M059J (cell line): ENCODE measurements at regions not wholly inside any gene's neighbourhood (a gene's known extent, or its start where the extent isn't known, plus 50 kb on each side); places are given as distances from the start of the nearest gene placed in this dataset.

ENCODE experiments used
- DNase-seq: peaks from one replicate; pipeline ENCODE4 v3.0.0-alpha.2; 2012; ENCODE audit warnings: low read depth

DNA sequence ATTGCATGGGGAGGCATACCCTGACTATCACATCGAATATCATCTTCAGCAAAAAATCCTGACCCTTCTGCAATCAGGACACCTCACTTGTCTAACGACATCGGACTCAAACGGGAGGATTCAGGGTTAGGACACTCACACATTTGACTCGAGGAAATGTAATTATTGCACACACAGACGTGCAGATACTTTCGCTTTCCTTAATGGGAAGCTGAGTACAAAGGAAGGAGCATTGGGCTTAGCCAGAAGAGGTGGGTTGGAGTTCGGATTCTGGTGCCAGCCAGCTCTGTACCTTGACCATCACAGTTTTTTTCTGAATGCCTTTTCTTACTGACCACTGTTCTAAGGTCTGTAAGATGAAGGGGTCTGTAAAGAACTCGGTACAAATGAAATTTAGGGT lies 260.4 kb downstream of the GALC start:
- no peak for DNase-seq

DNA sequence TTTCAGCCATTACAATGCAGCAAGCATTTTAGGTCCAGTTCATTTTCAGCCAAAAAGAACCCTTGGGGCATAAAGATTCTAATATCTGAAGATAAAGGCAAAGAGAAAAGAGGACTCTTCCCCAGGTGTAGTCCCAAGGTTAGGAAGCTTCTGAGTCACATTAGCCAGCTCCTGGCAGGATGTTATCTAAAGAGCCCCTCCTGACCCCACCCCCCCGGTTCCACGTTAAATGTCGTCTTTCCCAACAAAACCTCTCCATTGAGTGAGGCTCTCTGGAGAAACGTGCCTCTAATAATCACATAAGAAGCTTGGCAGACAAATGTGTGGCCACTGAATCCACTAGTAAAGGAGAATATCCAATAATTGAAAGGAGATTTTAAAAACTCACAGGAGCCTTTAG lies 267.7 kb downstream of the GALC start:
- no peak for DNase-seq

DNA sequence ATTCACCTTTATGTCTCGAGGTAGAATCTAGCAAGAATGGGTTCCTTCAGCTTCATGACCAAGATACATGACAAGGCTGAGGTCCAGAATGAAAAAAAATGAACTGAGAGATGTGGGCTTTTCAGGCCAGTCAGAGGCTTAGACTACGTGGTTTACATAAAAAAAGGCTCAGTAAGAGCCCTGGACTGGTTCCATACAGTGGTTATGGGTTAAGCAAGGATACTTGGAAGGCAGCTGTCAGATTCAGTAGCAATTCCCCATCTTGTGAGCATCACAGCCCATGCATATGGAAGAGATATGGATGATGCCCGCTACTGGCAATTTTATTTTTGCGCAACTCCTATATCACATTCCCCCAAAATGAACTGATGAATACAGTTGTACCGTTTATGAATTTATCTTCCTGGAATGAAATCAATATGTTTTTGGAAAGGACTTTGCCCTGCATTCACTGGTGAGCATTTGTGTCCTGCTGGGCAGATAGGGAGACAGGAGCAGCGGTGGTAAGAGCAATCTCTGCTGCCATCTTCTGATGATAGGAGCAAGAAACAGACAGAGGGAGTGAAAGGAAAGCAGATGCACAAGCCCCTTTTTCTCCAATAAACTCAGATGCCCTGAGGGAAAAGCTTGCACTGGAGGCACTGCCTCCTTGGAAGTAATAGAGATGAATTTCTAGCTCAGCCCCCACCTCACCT lies 280.4 kb downstream of the GALC start:
- DNase-seq, result no peak

DNA sequence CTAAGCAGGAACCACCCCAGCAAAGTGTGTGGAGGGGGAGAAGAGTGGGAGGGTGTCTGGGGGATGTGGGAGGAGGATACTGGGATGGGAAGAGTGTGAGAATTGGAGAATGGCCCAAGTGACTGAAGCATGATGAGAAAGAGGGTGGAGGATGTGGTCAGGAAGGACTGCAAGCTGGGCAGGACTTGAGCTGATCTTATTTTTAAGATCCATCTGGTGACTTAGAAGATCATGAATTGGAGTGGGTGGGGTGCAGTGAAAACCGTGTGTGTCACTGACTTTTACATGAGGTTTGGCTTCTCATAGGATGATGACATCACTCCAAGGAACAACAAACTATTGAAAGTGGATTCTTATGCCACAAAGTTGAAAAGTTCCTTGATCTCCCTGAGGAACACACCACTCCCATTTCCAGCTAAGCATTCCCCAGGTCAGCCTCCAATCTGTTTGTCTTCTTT lies 287.5 kb downstream of the GALC start:
- DNase-seq, result no peak

DNA sequence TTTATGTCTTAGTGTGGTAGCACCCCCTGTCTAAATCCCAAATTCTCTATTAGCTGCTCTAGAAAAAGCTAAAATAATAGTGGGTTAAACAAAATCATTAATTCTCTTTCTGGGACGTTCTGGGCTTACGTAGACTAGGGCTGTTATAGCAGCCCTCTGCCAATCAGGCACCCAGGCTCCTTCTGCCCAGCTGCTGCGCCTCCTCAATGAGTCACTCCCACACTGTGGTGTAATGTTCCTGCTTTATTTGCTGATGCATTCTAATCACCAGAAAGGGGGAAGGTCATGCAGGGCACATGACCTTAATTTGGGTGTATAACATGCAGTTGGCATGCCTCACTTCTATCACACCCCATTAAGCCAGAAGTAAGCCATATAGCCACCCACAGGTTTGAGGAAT lies 294.5 kb downstream of the GALC start:
- DNase-seq, result no peak

DNA sequence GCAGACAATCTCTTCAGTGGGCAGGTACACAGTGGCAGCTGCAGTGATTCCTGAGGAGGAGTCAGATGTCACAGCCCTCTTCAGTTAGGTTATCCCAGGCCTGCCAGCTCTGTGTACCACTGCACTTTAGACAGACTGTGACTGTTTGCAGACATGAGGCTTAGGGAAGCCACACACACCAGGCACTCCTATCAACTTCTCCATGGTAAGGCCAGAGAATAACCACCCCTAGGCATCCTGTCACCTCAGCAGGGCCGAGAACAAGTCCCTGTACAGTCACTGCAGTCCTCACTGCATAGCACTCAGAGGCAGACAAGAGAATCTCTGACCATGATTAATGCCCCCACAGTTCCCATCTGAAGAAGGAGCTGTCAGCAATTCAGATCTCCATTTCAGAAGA lies 296.5 kb downstream of the GALC start:
- no peak for DNase-seq

DNA sequence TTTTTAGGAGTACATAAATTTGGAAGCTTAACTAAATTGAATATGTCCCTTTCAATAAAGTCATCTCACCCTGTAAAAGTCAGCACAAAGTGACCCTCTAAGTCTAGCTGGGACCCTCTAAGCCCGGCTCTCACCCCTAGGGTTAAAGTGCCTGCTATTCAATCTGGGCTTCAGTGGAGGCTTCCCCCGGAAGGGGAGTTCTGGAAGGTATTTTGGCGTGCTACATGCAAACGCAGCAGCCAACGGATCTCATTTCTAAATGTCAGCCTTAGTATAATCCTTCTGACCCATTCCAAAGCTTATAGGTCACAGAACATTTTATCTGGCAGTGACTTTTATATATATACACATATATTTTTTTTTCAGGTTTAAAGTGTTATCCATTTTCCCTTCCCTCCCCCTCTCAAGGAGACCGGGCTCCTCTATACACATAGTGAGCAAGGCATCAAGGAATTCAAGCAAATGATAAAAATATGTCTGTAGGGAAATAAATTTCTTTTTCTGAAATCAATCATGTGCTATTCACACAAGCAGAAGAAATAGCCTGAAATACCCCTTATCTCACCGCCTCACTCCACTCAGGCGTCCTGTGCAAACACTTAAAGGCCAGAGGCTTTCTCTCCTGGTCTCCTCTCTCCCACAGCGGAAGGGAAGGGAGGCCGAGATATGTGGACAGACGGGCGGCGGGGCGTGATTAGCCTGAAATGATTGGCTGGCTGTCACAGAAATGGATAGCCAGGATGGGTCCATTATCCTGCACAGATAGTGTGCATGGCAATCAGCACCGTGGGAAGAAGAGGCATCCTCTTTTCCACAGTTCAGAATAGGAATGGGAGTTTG lies 301.7 kb downstream of the GALC start:
- no peak for DNase-seq

DNA sequence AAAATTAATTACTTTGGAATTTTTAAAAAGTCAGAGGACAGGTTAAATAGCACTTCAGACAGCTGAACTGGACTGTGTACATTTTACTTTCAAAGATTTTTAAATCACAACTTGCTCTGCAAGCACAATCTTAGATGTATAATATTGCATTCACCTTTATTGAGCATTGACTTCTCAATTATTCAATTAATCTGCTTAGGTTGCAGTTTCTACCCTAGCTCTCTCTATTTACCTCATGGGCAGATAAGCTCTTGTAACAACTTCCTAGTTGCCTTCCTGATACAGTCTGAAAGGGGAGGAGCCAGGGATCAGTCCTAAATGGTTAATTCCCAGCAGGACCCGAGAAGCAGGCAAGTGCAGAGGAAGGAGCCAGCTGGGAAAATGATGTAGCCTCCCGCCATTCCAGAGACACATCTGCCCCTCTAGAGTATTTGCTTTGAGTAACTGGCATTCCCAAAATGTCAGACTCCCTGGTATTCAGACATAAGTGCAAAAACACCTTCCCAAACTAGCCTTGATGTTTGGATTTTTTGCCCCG lies 302.8 kb downstream of the GALC start:
- no peak for DNase-seq

DNA sequence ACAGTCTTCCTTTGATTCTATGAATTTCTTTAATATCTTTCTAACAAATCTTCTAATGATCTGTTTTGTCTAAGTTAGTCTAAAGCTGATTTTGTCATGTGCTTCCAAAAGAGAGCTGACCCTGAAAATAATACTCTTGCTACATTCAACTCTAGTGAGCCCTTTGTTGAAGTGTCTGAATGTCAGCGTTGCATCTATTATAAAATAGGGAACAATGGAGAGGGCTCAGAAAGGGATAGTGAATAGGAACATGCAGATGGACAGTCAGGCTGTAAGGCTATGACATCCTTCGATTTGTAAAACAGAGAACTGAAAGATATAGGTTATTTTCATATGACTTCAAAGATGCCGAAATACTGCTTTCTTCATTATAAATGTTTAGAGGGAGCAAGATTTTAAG lies 304.5 kb downstream of the GALC start:
- DNase-seq, result no peak

DNA sequence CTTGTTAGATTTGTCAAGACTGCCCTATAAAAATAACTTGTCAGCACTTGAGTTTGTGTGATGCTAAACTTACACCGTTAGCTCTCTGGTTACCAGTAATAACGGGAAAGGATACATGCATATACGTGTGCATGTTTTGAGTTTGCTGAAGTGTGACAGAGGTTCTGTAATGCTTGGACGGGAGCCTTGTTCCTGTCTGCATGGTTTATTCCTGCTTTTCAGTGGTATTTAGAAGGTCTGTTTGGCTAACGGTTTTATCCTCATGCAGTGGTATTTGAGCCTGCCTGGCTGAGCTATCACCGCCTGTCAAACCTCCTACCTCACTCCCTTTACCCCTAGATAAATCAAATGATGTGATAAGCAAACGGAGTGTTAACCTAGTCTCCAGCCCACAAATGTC lies 305.6 kb downstream of the GALC start:
- no peak for DNase-seq

DNA sequence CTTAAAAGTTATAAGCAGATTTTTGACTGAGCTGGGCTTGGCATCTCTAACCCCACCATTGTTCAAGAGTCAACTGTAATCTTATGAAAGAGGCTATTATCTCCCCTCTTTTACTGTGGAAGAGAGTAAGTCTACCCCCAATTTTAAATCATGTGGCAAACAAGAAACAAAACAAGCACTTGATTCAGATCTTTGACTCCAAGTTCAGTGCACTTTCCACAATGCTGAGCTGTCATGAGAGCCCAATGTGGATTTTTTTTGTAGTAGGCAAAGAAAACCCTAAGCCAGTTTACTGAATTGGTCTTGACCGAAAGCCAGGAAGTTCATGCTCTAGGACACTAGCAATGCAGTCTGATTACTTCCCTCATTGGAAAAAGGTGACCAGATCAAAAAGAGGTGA lies 306.2 kb downstream of the GALC start:
- no peak for DNase-seq

DNA sequence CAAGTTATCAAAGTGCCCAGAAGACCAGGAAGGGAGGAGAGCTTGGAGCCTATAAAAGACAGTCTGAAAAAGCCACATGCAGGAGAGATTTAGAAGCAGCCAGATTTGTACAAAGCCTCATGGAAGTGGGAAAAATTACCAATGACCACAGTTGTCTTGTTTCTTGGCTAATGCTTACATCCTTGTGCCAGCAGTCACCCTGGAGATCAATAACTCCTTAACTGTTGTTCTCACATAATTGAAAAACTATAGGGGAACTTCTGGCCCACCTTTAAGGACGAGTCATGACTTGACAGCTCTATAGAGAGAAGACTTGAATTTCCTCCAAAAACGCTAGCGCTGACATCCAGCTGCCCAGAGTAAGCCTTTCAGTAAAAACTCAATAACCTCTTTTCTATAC lies 313.1 kb downstream of the GALC start:
- DNase-seq, result no peak

DNA sequence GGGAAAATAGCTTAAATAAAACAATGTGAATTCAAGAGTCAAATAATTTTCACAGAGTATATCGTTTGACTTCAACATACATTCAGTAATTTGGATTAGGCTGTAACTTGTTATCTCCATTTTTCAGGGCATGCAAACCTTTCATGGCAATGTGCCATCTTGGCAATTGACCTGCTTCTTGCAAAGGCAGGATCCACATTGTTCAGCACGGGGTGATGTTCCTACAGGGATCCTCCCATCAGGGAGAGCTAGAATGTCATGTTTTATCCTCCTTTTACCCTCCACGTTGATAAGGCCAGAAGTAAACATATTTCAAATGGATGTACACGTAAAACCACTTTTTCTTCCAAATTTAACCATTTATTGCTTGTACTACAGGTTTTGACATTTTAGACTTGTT lies 314.4 kb downstream of the GALC start:
- no peak for DNase-seq

DNA sequence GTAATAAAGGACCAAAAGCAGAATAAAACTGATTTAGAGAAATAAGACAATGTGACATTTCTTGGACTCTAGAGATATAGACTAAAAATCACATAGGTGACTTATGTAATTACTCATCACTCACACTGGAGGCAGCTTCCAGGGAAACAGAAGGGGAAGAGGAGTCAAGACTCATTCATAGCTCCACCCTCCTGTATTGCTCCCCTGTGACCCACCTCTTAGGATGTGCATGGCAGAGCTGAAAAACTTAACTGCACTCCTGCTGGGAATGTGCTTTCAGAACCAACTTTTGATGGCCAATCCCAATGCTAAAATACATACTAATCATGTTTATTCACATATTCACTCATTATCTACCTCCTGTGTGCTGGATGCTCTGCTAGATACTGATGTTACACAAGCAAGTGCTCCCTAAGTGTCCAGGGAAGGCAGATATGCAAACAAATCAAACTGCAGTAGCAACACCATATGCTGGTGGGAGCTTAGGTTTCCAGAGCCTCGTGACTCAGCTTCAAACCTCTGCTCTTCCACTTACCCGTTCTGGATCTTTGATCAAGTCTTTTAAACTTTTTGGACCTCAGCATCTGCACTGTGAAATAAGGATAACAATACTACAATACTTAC lies 316.1 kb downstream of the GALC start:
- DNase-seq, result no peak

DNA sequence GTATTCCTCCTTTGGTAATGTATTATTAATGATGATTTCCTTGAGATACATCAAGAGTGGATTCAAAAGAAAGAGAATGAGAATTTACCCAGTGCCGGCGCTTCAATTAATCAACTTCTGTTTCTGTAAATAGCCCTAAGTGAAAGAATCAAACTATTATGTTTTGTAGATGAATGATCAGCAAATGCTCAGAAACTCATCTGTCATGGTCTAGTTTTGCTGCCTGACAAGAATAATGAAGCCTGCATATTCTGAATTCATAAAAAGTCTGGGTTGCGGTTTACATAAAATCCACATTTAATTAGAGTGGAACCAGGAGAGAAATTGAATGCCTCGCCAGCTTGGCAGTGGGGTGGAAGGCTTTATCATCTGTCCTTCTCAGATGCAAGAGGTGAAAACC lies 325.3 kb downstream of the GALC start:
- DNase-seq, result no peak

DNA sequence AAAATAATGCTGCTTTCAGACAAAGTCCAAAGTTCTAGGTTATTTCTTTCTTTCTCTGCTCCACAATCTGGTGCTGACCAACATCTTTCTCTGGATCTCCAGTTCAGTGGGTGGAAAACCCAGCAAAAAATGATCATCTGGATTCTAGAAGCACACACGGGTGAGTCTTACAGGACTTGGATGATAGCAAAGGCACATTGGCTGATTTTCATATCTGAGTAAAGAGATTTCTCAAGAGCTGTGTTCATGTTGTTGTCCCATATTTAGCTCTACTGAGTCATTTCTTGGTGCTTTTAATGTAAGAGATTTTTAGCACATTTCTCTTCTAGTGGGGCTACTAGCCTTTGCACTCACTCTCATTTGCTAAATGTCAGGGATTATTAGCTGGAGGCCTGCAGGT lies 336.7 kb downstream of the GALC start:
- DNase-seq, result no peak

DNA sequence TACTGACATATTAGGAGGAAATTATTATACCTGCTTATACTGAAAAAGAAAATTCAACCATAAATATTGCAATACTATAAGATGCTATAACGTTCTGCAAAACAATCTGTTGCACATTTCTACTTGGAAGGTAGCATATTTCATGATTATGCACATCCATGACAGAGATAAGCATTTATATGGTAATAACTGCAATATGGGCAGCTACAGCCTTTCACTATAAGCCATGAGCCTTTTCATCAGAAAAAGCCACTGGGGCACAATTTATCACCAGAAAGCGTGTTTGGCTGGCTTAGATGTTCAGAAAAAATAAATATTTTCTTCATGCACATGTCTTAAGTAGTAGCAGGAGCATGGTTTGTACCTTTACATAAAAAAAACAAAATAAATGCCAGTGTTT lies 340.7 kb downstream of the GALC start:
- no peak for DNase-seq

DNA sequence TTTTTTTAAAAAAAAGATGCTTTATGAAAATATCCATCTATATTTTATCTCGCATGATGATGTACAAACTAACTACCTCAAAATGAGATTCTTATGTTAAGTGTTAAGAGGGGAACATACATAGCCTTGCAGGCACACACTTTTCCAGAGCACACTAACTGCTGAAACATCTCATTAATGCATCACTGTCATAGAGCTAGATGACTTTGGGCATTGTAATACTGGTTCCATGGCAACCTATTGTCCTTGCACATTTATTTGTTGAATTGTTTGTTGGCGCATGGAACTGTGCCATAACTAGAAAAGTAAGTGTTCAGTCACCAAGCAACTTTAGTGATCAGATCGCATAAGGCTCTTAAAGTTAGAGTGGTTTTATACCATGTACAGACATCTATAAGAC lies 348.3 kb downstream of the GALC start:
- DNase-seq, result no peak

DNA sequence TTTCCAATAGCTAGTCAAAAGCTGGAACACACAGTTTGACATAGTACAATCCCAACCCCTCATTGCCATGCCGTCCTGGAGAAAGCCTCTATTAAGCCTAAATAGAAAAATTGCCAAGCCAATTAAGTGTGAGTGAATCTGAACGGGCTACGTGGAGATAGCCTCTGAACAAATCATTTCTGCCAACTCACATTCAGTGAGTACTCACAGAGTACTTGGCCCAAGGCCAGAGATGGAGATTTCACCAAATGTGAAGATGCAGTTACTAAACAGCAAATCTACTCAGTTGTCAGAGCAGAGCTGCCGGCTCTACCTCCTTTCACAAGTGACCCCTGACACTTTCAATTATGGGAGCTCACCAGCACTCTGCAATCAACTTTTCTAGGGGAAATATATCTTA lies 350.0 kb downstream of the GALC start:
- no peak for DNase-seq

DNA sequence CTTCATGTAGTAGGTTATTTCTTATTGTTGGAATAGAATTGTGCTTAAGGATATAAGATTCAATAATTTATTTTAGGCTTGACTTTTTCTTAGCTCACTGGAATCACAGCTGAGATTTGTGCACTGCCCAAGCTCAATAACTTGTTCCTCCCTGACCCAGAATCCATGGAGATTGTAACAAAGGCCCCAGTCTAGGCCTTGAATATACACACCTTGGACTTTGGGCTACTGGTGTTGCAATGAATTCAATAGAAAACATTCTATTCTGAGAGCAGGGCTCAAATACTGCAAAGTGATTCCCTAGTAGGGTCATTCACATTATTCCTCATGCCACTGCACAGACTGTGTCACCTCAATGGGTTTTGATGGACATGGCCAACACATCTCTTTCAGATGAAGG lies 352.4 kb downstream of the GALC start:
- no peak for DNase-seq

DNA sequence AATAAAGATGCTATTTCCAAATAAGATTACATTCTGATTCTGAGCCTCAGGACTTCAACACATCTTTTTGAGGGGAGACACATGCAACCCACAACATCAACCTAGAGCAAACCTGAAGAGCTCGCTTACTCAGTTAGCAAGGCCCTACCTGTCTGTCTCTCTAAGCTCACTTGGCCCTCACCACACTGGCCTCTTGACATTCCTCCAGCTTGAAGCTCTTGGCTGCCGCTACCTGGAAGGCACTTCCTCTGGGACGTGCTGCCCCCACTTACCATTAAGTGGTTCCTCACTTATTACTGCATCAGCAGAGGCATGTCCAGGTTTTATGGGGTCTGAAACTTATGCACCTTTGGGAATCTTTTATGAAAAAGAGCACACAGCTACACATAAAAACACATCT lies 354.8 kb downstream of the GALC start:
- DNase-seq, result no peak

DNA sequence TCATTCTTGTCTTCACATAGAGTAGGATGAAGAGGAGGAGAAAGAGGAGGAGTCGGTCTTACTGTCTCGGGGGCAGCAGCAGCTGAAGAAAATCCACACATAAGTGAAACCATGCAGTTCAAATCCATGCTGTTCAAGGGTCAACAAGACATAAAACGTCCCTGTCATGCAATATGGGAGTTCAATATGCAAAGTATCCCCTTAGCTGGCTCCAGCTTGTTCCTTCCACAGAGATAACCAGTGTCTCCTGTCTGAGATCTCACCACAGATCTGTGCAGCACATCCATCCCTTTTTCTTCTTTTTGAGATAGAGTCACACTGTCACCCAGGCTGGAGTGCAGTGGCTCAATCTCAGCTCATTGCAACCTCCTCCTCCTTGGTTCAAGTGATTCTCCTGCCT lies 357.5 kb downstream of the GALC start:
- no peak for DNase-seq

DNA sequence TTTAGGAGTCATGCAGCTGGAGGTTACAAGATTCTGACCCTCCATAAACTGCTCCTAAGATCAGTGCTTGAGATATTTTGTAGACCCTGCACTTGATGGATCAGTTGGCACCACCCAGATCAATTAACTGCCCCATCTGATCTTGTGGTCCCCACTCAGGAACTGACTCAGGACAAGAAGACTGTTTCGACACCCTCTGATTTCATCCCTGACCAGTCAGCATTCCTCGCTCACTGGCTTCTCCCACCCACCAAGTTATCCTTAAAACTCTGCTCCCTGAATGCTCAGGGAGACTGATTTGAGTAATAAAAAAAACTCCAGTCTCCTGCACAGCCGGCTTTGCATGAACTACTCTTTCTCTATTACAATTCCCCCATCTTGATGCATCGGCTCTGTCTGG lies 360.2 kb downstream of the GALC start:
- no peak for DNase-seq
